Lower leg skin (tissue), 4 donors: ENCODE measurements at regions not wholly inside any gene's neighbourhood (a gene's known extent, or its start where the extent isn't known, plus 50 kb on each side); places are given as distances from the start of the nearest gene placed in this dataset.

ENCODE experiments used
- DNase-seq, 2 donors: peaks; one replicate each; pipeline ENCODE4 v3.0.0-alpha.2; 2019; ENCODE audit warnings: low spot score in 2 of 2
- H3K4me3 ChIP-seq: fragments of 200-600 bp; sonication (generic); 2 replicates; pipeline ENCODE4 v1.5.1; 2017; ENCODE audit warnings: mild to moderate bottlenecking, low read depth; ENCODE audit not compliant: poor library complexity, severe bottlenecking
- CTCF ChIP-seq, 3 donors: fragments of 450-650 bp; IDR thresholded peaks; one replicate each; pipeline ENCODE4 v1.5.1; 2016; ENCODE audit warnings: antibody characterized with exemption in 3 of 3, mild to moderate bottlenecking in 3 of 3, moderate library complexity in 2 of 3
- POLR2A ChIP-seq, 2 donors: fragments of 450-650 bp; IDR thresholded peaks; one replicate each; pipeline ENCODE4 v1.6.1; 2016 to 2017; ENCODE audit warnings: antibody characterized with exemption in 2 of 2, mild to moderate bottlenecking in 1 of 2, moderate library complexity in 1 of 2
- WGBS, 2 donors: methylation state at CpG; one replicate each; pipeline ENCODE4 v1.1.5; 2018; 5-methylcytosine and 5-hydroxymethylcytosine counted together
- intact Hi-C: fragments of 100-400 bp; cut with DNase I; formaldehyde crosslinking; loops from one replicate; pipeline ENCODE4 v1.15.0; 2023; ENCODE audit warnings: low total_unique reads

DNA sequence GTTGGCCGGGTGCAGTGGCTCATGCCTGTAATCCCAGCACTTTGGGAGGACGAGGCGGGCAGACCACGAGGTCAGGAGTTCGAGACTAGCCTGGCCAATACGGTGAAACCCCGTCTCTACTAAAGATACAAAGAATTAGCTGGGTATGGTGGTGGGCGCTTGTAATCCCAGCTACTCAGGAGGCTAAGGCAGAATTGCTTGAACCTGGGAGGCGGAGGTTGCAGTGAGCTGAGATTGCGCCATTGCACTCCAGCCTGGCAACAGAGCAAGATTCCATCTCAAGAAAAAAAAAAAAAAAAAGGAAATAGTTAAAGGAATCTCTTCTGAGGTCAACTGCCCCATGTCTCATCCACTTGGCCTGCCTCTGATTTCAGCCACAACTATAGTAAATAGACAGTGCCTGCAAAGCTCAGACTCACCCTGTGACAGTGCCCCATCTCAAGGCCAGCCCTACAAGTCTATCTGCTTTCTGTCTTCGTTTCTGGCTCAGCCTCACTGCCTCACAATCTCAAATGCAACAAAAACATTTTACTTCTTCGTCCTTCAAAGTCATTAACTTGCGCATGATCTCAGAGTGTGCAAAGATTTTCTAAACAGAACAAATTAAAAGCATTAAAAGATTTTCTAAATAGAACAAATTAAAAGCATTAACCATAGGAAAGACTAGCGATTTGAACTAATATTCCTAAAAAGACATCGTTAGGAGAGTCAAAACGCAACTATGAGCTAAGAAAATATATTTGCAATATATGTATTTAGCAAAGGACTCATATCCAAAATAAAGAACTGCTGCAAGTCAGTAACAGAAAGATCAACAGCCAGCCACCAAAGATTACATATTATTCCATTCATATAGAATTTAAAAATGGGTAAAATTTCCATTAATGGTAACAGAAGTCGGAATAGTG is 65.0 kb upstream of the PRDX6 start:
- no peak for TF ChIP-seq CTCF (IDR thresholded peaks at IDR 0.05)
- no peak for TF ChIP-seq POLR2A (IDR thresholded peaks at IDR 0.05)
- intact Hi-C loops: no loop called here
- 85 to 90% methylated on average over 17 of the region's 17 CpGs for WGBS, 2 donors
- no peak overlapping the region for H3K4me3 ChIP-seq
- DNase-seq: no peak

- TF ChIP-seq CTCF (IDR thresholded peaks at IDR 0.05): no peak
- TF ChIP-seq POLR2A (IDR thresholded peaks at IDR 0.05): no peak
- DNase-seq: no peak
- no peak overlapping the region for H3K4me3 ChIP-seq
- 71 to 79% methylated on average over 7 of the region's 7 CpGs for WGBS, 2 donors
- intact Hi-C loops: no loop called here
Measured at GRCh38 chr1:173413271-173413707, 63.8 kb upstream of the PRDX6 start.

DNA sequence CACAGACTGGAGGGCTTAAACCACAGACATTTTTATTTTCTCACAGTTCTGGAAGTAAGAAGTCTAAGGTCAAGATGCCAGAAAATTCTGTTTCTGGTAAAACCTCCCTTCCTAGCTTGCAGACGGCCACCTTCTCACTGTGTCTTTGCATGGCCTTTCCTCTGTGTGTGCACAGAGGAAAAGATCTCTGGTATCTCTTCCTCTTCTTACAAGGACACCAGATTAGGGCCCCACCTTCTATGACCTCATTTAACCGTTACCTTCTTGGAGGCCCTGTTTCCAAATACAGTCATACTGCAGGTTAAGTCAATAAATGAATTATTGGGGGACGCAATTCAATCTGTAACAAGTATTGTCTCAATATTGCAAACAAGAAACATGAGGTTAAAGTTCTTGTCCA is 63.0 kb upstream of the PRDX6 start:
- H3K4me3 ChIP-seq: no peak overlapping the region
- TF ChIP-seq POLR2A (IDR thresholded peaks at IDR 0.05) (no peak), CTCF (IDR thresholded peaks at IDR 0.05) (no peak)
- WGBS, 2 donors: 76 to 78% methylated on average over 3 of the region's 3 CpGs
- no peak for DNase-seq
- intact Hi-C loops: no loop called here

- TF ChIP-seq POLR2A (IDR thresholded peaks at IDR 0.05) (no peak), CTCF (IDR thresholded peaks at IDR 0.05) (no peak)
- WGBS, 2 donors: 88 to 96% methylated on average over 5 of the region's 5 CpGs
- DNase-seq: no peak
- no peak overlapping the region for H3K4me3 ChIP-seq
- intact Hi-C loops: no loop called here
Measured at GRCh38 chr1:173414539-173415226, 62.5 kb upstream of the PRDX6 start.

GRCh38 chr1:173415490-173415889 is 61.6 kb upstream of the PRDX6 start:
- DNase-seq: no peak
- 86 to 90% methylated on average over 3 of the region's 3 CpGs for WGBS, 2 donors
- no peak overlapping the region for H3K4me3 ChIP-seq
- TF ChIP-seq CTCF (IDR thresholded peaks at IDR 0.05) (no peak), POLR2A (IDR thresholded peaks at IDR 0.05) (no peak)
- intact Hi-C loops: no loop called here
